HCT116 (cell line): ENCODE measurements at regions not wholly inside any gene's neighbourhood (a gene's known extent, or its start where the extent isn't known, plus 50 kb on each side); places are given as distances from the start of the nearest gene placed in this dataset.

ENCODE experiments used
- ATAC-seq: fragments of 200-7000 bp; cut with Tn5 transposase; 2 replicates; pipeline ENCODE4 v1.9.1; 2020; ENCODE audit warnings: mild to moderate bottlenecking, moderate library complexity
- BruUV-seq: library from RNA; stranded (reverse); fragments of 400-500 nt; replicated peaks from 2 replicates; lab custom pipeline; 2021; lab: Mats Ljungman, UMichigan
- CTCF ChIA-PET: fragments of 300-600 bp; sonication (Branson Sonifier 250); formaldehyde crosslinking; loops from one replicate; lab custom pipeline; 2021; ENCODE audit warnings: antibody characterized with exemption; lab: Charles Lee
- POLR2A ChIA-PET: fragments of 300-600, 350-600 bp; sonication (Branson Sonifier 250); formaldehyde crosslinking; loops from one replicate; lab custom pipeline; 2021; ENCODE audit warnings: antibody characterized with exemption; lab: Charles Lee
- RAD21 ChIA-PET, 2 experiments: fragments of 300-600 bp; sonication (Branson Sonifier 250); formaldehyde crosslinking; loops; one replicate each; lab custom pipeline; 2023; ENCODE audit warnings: low total read pairs in 2 of 2; ENCODE audit not compliant: uncharacterized antibody in 2 of 2, unreplicated experiment in 2 of 2, low non-redundant PET in 1 of 2; lab: Charles Lee
- DNase-seq: peaks from one replicate; pipeline ENCODE4 v3.0.0-alpha.2; 2010; ENCODE audit warnings: low read depth, low spot score
- H2AFZ ChIP-seq: fragments of 200-600 bp; shearing (Covaris generic), sonication (generic); 2 replicates; pipeline ENCODE4 v1.6.1; 2017; ENCODE audit warnings: low read depth, mixed run types, mixed read lengths, antibody characterized with exemption, low read length; ENCODE audit not compliant: poor library complexity, severe bottlenecking
- H3K27ac ChIP-seq: 2 replicates; pipeline ENCODE4 v1.5.1; 2012; ENCODE audit warnings: low read depth, low read length
- H3K27me3 ChIP-seq: fragments of 200-600 bp; sonication (generic); 2 replicates; pipeline ENCODE4 v1.6.1; 2016; ENCODE audit warnings: mixed run types, low read length, mixed read lengths; ENCODE audit not compliant: insufficient read depth
- H3K36me3 ChIP-seq, 2 experiments: fragments of 200-500 bp in 1 of 2; fragments of 200-600 bp in 1 of 2; sonication (Bioruptor generic) in 1 of 2; sonication (generic) in 1 of 2; 2 replicates each; pipeline versions ENCODE4 v1.5.1 to v1.6.1; 2014 to 2016; ENCODE audit warnings: low read length in 2 of 2, inconsistent platforms in 1 of 2, mixed read lengths in 1 of 2, mixed run types in 1 of 2; ENCODE audit not compliant: insufficient read depth in 2 of 2, control insufficient read depth in 1 of 2
- H3K4me1 ChIP-seq, 2 experiments: fragments of 200-600 bp in 1 of 2; sonication (generic) in 1 of 2; 2 replicates each; pipeline versions ENCODE4 v1.5.1 to v1.6.1; 2012 to 2017; ENCODE audit warnings: low read length in 2 of 2, inconsistent platforms in 1 of 2, mild to moderate bottlenecking in 1 of 2, mixed read lengths in 1 of 2, mixed run types in 1 of 2, moderate library complexity in 1 of 2; ENCODE audit not compliant: insufficient read depth in 2 of 2, control insufficient read depth in 1 of 2
- H3K4me2 ChIP-seq: fragments of 200-600 bp; sonication (generic); 2 replicates; pipeline ENCODE4 v1.6.1; 2017; ENCODE audit warnings: mixed run types, low read length, mixed read lengths
- H3K4me3 ChIP-seq, 2 experiments: fragments of 200-600 bp in 1 of 2; sonication (generic) in 1 of 2; replicated peaks in 1 of 2; 2 replicates each; pipeline ENCODE4 v1.5.1; 2011 to 2016; ENCODE audit warnings: low read length in 2 of 2, control low read depth in 1 of 2, low read depth in 1 of 2, mild to moderate bottlenecking in 1 of 2, mixed read lengths in 1 of 2, mixed run types in 1 of 2
- H3K79me2 ChIP-seq: fragments of 200-600 bp; sonication (generic); 2 replicates; pipeline ENCODE4 v1.6.1; 2017; ENCODE audit warnings: mild to moderate bottlenecking, mixed run types, low read length, moderate library complexity, mixed read lengths; ENCODE audit not compliant: insufficient read depth
- H3K9ac ChIP-seq: fragments of 200-600 bp; sonication (generic); 2 replicates; pipeline ENCODE4 v1.6.1; 2016; ENCODE audit warnings: low read length, mixed read lengths
- H3K9me2 ChIP-seq: fragments of 200-600 bp; sonication (generic), shearing (Covaris generic); 2 replicates; pipeline ENCODE4 v1.6.1; 2017; ENCODE audit warnings: mixed run types, mild to moderate bottlenecking, moderate library complexity; ENCODE audit not compliant: insufficient read depth
- H3K9me3 ChIP-seq, 2 experiments: fragments of 200-500 bp in 1 of 2; fragments of 200-600 bp in 1 of 2; sonication (Bioruptor generic) in 1 of 2; sonication (generic) in 1 of 2; 2 replicates each; pipeline ENCODE4 v1.6.1; 2014 to 2017; ENCODE audit warnings: low read length in 2 of 2, mixed read lengths in 2 of 2, inconsistent platforms in 1 of 2, low read depth in 1 of 2, mild to moderate bottlenecking in 1 of 2, mixed run types in 1 of 2, moderate library complexity in 1 of 2; ENCODE audit not compliant: control insufficient read depth in 1 of 2, insufficient read depth in 1 of 2
- H4K20me1 ChIP-seq: fragments of 200-600 bp; sonication (generic), shearing (Covaris generic); 2 replicates; pipeline ENCODE4 v1.6.1; 2017; ENCODE audit warnings: mixed run types, mild to moderate bottlenecking, moderate library complexity; ENCODE audit not compliant: insufficient read depth
- CBX3 ChIP-seq: IDR thresholded peaks from 2 replicates; pipeline ENCODE4 v1.6.1; 2012; ENCODE audit warnings: low read depth
- EGR1 ChIP-seq: IDR thresholded peaks from 2 replicates; pipeline ENCODE4 v1.6.1; 2012; ENCODE audit warnings: low read depth
- ELF1 ChIP-seq: IDR thresholded peaks from 2 replicates; pipeline ENCODE4 v1.6.1; 2012; ENCODE audit warnings: low read depth, borderline replicate concordance
- EZH2phosphoT487 ChIP-seq: fragments of 200-600 bp; IDR thresholded peaks from 2 replicates; pipeline ENCODE4 v1.6.1; 2018; ENCODE audit warnings: antibody characterized with exemption, borderline replicate concordance
- FOSL1 ChIP-seq: IDR thresholded peaks from 2 replicates; pipeline ENCODE4 v1.6.1; 2012; ENCODE audit warnings: low read depth
- JUND ChIP-seq: IDR thresholded peaks from 2 replicates; pipeline ENCODE4 v1.6.1; 2012
- POLR2A ChIP-seq: IDR thresholded peaks from 2 replicates; pipeline ENCODE4 v1.7.0; 2011; ENCODE audit warnings: borderline replicate concordance; ENCODE audit not compliant: insufficient read depth, insufficient read length; ENCODE audit errors: extremely low read depth
- POLR2AphosphoS5 ChIP-seq: IDR thresholded peaks from 2 replicates; pipeline ENCODE4 v1.6.1; 2011; ENCODE audit warnings: mild to moderate bottlenecking, low read depth, low read length, moderate library complexity
- RAD21 ChIP-seq: IDR thresholded peaks from 2 replicates; pipeline ENCODE4 v1.6.1; 2012; ENCODE audit warnings: low read depth, mild to moderate bottlenecking
- SP1 ChIP-seq: IDR thresholded peaks from 2 replicates; pipeline ENCODE4 v1.6.1; 2012; ENCODE audit warnings: low read depth
- SRF ChIP-seq: IDR thresholded peaks from 2 replicates; pipeline ENCODE4 v1.6.1; 2012; ENCODE audit warnings: low read depth
- TCF7L2 ChIP-seq: IDR thresholded peaks from 2 replicates; pipeline ENCODE4 v1.7.0; 2011; ENCODE audit warnings: borderline replicate concordance, inconsistent platforms; ENCODE audit not compliant: insufficient read depth, insufficient read length; ENCODE audit errors: extremely low read depth
- YY1 ChIP-seq: IDR thresholded peaks from 2 replicates; pipeline ENCODE4 v1.6.1; 2011; ENCODE audit warnings: low read length, low read depth, moderate library complexity, mild to moderate bottlenecking; ENCODE audit not compliant: insufficient replicate concordance; ENCODE audit errors: extremely low read depth
- intact Hi-C: fragments of 100-400 bp; cut with micrococcal nuclease; formaldehyde crosslinking; loops from 2 replicates; pipeline ENCODE4 v1.10.0; 2022
- TF ChIP-seq, protein P1 (sequence below): IDR thresholded peaks from 2 replicates; pipeline ENCODE4 v1.6.1; 2012; ENCODE audit warnings: low read depth
- TF ChIP-seq, protein P2 (sequence below): IDR thresholded peaks from 2 replicates; pipeline ENCODE4 v1.6.1; 2011; ENCODE audit warnings: mild to moderate bottlenecking, low read length, moderate library complexity; ENCODE audit not compliant: insufficient replicate concordance; ENCODE audit errors: extremely low read depth

DNA sequence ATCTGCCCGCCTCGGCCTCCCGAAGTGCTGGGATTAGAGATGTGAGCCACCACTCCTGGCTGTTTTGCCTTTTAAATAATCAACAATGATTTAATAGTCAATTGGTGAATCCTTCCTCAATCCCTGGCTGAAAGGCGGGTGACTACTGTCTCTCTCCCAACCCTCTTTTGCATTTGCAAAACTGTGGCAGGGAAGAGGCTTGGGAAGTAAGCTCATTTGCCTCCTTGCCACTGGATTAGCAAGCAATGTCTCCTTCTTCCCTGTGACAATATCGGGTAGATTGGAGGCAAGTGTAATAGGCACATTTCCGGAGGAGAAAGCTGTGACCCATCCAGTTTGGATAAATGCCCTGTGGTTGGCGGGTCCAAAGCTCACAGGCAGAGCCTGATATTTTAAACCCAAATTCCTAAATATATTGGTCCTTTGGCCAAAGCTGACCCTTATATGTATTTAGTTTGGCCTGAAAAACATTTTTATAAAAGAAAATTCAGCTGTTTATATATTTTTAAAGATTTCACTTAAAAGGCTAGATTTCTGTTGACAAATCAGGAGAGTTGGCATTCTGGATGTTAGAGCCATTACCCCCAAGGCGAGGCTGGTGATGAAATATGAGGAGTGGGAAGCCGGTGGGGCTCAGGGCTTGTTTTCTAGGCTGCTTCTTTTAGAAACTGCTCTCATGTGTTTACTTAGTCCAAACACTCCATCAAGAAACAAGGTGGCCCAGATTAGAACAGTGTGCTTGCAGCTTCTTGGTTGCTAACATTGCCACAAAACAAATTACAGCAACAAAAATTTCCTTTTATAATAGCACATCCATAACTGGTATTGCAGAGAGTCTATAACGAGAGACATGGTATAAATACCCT lies 646.9 kb upstream of the TMEM132C start:
- peaks cover 0 to 14% of the 10 kb centered on the region in 2 experiments; a peak in 2 of 4 replicates for H3K9me3 ChIP-seq
- TF ChIP-seq POLR2AphosphoS5 (no peak), YY1 (no peak), SRF (no peak), EGR1 (no peak), JUND (no peak), TCF7L2 (no peak), ELF1 (no peak), RAD21 (no peak), CBX3 (no peak), POLR2A (no peak), FOSL1 (no peak), EZH2phosphoT487 (no peak), SP1 (no peak)
- TF ChIP-seq, protein P1, sequence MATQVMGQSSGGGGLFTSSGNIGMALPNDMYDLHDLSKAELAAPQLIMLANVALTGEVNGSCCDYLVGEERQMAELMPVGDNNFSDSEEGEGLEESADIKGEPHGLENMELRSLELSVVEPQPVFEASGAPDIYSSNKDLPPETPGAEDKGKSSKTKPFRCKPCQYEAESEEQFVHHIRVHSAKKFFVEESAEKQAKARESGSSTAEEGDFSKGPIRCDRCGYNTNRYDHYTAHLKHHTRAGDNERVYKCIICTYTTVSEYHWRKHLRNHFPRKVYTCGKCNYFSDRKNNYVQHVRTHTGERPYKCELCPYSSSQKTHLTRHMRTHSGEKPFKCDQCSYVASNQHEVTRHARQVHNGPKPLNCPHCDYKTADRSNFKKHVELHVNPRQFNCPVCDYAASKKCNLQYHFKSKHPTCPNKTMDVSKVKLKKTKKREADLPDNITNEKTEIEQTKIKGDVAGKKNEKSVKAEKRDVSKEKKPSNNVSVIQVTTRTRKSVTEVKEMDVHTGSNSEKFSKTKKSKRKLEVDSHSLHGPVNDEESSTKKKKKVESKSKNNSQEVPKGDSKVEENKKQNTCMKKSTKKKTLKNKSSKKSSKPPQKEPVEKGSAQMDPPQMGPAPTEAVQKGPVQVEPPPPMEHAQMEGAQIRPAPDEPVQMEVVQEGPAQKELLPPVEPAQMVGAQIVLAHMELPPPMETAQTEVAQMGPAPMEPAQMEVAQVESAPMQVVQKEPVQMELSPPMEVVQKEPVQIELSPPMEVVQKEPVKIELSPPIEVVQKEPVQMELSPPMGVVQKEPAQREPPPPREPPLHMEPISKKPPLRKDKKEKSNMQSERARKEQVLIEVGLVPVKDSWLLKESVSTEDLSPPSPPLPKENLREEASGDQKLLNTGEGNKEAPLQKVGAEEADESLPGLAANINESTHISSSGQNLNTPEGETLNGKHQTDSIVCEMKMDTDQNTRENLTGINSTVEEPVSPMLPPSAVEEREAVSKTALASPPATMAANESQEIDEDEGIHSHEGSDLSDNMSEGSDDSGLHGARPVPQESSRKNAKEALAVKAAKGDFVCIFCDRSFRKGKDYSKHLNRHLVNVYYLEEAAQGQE = no peak
- TF ChIP-seq, protein P2, sequence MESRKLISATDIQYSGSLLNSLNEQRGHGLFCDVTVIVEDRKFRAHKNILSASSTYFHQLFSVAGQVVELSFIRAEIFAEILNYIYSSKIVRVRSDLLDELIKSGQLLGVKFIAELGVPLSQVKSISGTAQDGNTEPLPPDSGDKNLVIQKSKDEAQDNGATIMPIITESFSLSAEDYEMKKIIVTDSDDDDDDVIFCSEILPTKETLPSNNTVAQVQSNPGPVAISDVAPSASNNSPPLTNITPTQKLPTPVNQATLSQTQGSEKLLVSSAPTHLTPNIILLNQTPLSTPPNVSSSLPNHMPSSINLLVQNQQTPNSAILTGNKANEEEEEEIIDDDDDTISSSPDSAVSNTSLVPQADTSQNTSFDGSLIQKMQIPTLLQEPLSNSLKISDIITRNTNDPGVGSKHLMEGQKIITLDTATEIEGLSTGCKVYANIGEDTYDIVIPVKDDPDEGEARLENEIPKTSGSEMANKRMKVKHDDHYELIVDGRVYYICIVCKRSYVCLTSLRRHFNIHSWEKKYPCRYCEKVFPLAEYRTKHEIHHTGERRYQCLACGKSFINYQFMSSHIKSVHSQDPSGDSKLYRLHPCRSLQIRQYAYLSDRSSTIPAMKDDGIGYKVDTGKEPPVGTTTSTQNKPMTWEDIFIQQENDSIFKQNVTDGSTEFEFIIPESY = no peak
- intact Hi-C loops = no loop called here
- no peak overlapping the region for H3K4me2 ChIP-seq
- H2AFZ ChIP-seq = no peak overlapping the region
- no peak overlapping the region for H3K27ac ChIP-seq
- DNase-seq (no peak), ATAC-seq (no peak)
- no peak overlapping the region for H3K9ac ChIP-seq
- no peaks in the 10 kb centered on the region for H3K4me1 ChIP-seq
- BruUV-seq = no TSS peak
- CTCF ChIA-PET = no interaction called here
- no peaks in the 10 kb centered on the region for H3K9me2 ChIP-seq
- no peaks in the 10 kb centered on the region for H4K20me1 ChIP-seq
- POLR2A ChIA-PET = no interaction called here
- no peak overlapping the region for H3K4me3 ChIP-seq
- H3K27me3 ChIP-seq = no peaks in the 10 kb centered on the region
- RAD21 ChIA-PET = no interaction called here
- no peaks in the 10 kb centered on the region for H3K79me2 ChIP-seq
- no peaks in the 10 kb centered on the region for H3K36me3 ChIP-seq
